ENCODE measurements at regions not wholly inside any gene's neighbourhood (a gene's known extent, or its start where the extent isn't known, plus 50 kb on each side); places are given as distances from the start of the nearest gene placed in this dataset.
A peak's percentile ranks its signal among the peaks of the same experiment; 100 is the strongest.

GRCh38 chr10:61841338-61841875 is 60.1 kb upstream of the ARID5B start:
- no TSS peak for BruUV-seq (replicated peaks)
- intact Hi-C loops (cut with micrococcal nuclease) (no loop called here), in situ Hi-C loops (cut with MboI; ENCODE audit: low sequenced_read_pairs) (no loop called here), dilution Hi-C loops (cut with HindIII; ENCODE audit: low sequenced_read_pairs, unreplicated experiment) (no loop called here)
- Histone ChIP-seq H3K9me3 (ENCODE audit: control insufficient read depth, insufficient read depth, low read length) (no peaks in the 10 kb centered on the region), H3K27me3 (ENCODE audit: control insufficient read depth, insufficient read depth, low read length) (no peaks in the 10 kb centered on the region), H4K8ac (ENCODE audit: low read depth in 2 of 2, low read length in 2 of 2) (no peak overlapping the region), H3K23ac (ENCODE audit: low read depth, low read length) (no peak overlapping the region), H2AFZ (replicated peaks; ENCODE audit: low read length, poor library complexity) (no peak overlapping the region), H3K18ac (ENCODE audit: low read depth, low read length) (peak overlapping the region; percentile 20; the same call in 1 of the 2 replicates), H2BK20ac (ENCODE audit: low read depth, low read length) (no peak overlapping the region), H2BK120ac (ENCODE audit: low read depth, low read length) (peak overlapping the region; percentile 20; the same call in 1 of the 2 replicates), H3K27ac (ENCODE audit: insufficient read depth, low read length) (no peak overlapping the region), H2AK5ac (ENCODE audit: low read depth, low read length) (0 out of 2 replicates have a peak overlapping the region, but pooled peaks have one; percentile 54), H3K4me2 (ENCODE audit: low read depth, low read length) (no peak overlapping the region), H3K9me1 (ENCODE audit: insufficient read depth, low read length) (0 out of 2 replicates have a peak, but pooled peaks cover 4% of the 10 kb centered on the region), H3K79me1 (ENCODE audit: low read depth in 1 of 2, low read length in 2 of 2) (no peaks in the 10 kb centered on the region), H3K4me1 (ENCODE audit: control insufficient read depth, insufficient read depth, low read length) (peaks cover 10% of the 10 kb centered on the region), H2AK9ac (replicated peaks; ENCODE audit: low read depth, low read length, poor library complexity) (no peak overlapping the region), H4K5ac (ENCODE audit: low read depth, low read length) (no peak overlapping the region), H3K56ac (ENCODE audit: extremely low read depth, insufficient read depth, low read length) (no peak overlapping the region), H3K14ac (replicated peaks; ENCODE audit: low read depth, low read length) (no peak overlapping the region), H2BK5ac (ENCODE audit: low read depth, low read length, poor library complexity, severe bottlenecking) (no peak overlapping the region), H3K4ac (ENCODE audit: low read depth, low read length) (peak overlapping the region; percentile 11; the same call in 1 of the 2 replicates), H3K9ac (ENCODE audit: low read depth, low read length) (no peak overlapping the region), H3K4me3 (ENCODE audit: insufficient read depth, low read depth, low read length) (no peak overlapping the region), H4K91ac (ENCODE audit: insufficient read depth, low read depth, low read length) (no peak overlapping the region), H2BK15ac (ENCODE audit: low read depth, low read length) (0 out of 3 replicates have a peak overlapping the region, but pooled peaks have one; percentile 10), H4K20me1 (ENCODE audit: insufficient read depth, low read length) (no peaks in the 10 kb centered on the region), H3K36me3 (ENCODE audit: control insufficient read depth, insufficient read depth, low read length) (no peaks in the 10 kb centered on the region)
- TF ChIP-seq ELK1 (IDR thresholded peaks at IDR 0.05; ENCODE audit: borderline replicate concordance, low read depth, low read length), result no peak
- no peak for TF ChIP-seq USF2 (IDR thresholded peaks at IDR 0.05; ENCODE audit: low read depth, low read length)
- no peak for TF ChIP-seq BHLHE40 (IDR thresholded peaks at IDR 0.05; ENCODE audit: low read depth, low read length)
- no peak for TF ChIP-seq MAFK (IDR thresholded peaks at IDR 0.05; ENCODE audit: low read depth, low read length)
- TF ChIP-seq CHD1 (IDR thresholded peaks at IDR 0.05; ENCODE audit: low read depth, low read length), result no peak
- no peak for TF ChIP-seq RCOR1 (IDR thresholded peaks at IDR 0.05; ENCODE audit: insufficient replicate concordance, low read length)
- TF ChIP-seq NFE2L2 (IDR thresholded peaks at IDR 0.05; ENCODE audit: low read depth, low read length), result no peak
- no peak for TF ChIP-seq CEBPB (IDR thresholded peaks at IDR 0.05; ENCODE audit: low read depth, low read length)
- TF ChIP-seq MXI1 (IDR thresholded peaks at IDR 0.05; ENCODE audit: borderline replicate concordance, low read depth, low read length), result no peak
- TF ChIP-seq RAD21 (IDR thresholded peaks at IDR 0.05; ENCODE audit: low read length), result no peak
- no peak for TF ChIP-seq POLR2A (IDR thresholded peaks at IDR 0.05; ENCODE audit: low read depth, low read length)
- ATAC-seq (ENCODE audit: low read depth) (no peak), DNase-seq (no peak)
- CTCF ChIA-PET, result no interaction called here
- POLR2A ChIA-PET (ENCODE audit: unreplicated experiment), result no interaction called here
